DOHH2 (cell line): ENCODE measurements at regions not wholly inside any gene's neighbourhood (a gene's known extent, or its start where the extent isn't known, plus 50 kb on each side); places are given as distances from the start of the nearest gene placed in this dataset.

Experiments
- EZH2phosphoT487 ChIP-seq: fragments of 200-600 bp; sonication (generic); IDR thresholded peaks from 2 replicates; pipeline ENCODE4 v1.6.1; 2017; ENCODE audit warnings: borderline replicate concordance, mild to moderate bottlenecking, antibody characterized with exemption, low read length, moderate library complexity, mixed read lengths
- TF ChIP-seq, protein P1 (sequence below): fragments of 200-600 bp; sonication (generic); IDR thresholded peaks from one replicate; pipeline ENCODE4 v1.5.1; 2014; ENCODE audit warnings: antibody characterized with exemption, mild to moderate bottlenecking, low read depth, low read length; ENCODE audit not compliant: poor library complexity, severe bottlenecking

DNA sequence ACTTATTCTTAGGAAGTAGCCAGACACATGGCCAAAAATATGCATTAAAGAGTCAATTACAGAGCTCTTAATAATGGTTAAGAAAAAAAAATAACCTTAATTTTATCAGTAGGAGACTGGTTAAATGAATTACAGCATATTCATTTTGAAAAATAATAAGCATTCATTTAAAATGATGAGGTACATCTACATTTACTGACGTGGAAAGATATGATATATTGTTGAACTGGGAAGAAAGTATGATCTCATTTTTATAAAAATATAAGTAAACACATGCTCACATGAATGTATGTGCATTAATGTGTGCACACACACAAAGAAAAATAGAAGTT, 250.3 kb downstream of the ENC1 start:
- TF ChIP-seq, protein P1, sequence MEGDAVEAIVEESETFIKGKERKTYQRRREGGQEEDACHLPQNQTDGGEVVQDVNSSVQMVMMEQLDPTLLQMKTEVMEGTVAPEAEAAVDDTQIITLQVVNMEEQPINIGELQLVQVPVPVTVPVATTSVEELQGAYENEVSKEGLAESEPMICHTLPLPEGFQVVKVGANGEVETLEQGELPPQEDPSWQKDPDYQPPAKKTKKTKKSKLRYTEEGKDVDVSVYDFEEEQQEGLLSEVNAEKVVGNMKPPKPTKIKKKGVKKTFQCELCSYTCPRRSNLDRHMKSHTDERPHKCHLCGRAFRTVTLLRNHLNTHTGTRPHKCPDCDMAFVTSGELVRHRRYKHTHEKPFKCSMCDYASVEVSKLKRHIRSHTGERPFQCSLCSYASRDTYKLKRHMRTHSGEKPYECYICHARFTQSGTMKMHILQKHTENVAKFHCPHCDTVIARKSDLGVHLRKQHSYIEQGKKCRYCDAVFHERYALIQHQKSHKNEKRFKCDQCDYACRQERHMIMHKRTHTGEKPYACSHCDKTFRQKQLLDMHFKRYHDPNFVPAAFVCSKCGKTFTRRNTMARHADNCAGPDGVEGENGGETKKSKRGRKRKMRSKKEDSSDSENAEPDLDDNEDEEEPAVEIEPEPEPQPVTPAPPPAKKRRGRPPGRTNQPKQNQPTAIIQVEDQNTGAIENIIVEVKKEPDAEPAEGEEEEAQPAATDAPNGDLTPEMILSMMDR = no peak
- TF ChIP-seq EZH2phosphoT487 = no peak
